NCI-H1694 (cell line): ENCODE measurements at regions not wholly inside any gene's neighbourhood (a gene's known extent, or its start where the extent isn't known, plus 50 kb on each side); places are given as distances from the start of the nearest gene placed in this dataset.
"Not testable (repeated sequence)": the region's sequence is repeated elsewhere in the genome, so short reads cannot be mapped to it uniquely, and the experiment has no call there.

Experiments
- DNase-seq: peaks from one replicate; lab custom pipeline; 2025; lab: John Stamatoyannopoulos, UW

DNA sequence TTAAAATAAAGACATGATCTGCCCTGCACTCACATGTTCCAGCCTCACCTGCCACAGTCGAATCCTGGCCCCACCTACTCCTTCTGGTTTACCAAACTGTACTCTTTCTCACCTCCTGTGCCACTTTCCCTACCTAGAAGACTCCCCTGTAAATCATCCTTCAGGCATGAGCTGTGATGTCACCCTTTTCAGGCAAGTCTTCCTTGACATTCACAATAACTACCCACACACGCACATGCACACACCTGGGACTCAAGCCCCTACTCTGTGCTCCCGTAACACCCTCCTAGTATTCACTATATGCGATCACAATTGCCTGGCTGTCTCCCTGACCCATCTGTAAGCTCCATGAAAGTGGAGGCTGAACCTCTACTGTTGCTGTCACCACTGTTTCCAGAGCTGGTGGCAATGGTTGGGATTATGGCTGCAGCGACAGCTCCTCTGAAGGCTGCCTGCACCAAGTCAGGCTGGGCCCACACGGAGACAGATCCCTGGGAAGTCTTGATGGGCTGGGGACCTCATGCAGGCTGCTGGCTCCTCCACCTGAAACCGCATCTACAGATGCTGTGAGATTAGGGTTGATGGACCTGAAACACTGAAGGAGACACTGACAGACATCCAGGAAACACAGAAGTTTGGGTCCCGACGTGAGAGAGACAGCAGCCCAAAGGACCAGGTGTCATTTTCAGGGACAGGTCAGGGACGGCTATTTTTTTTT, 611.1 kb downstream of the UQCRFS1 start:
- no peak for DNase-seq

GRCh38 chr19:28598861-28599260, 614.1 kb downstream of the UQCRFS1 start:
- DNase-seq = no peak

DNA sequence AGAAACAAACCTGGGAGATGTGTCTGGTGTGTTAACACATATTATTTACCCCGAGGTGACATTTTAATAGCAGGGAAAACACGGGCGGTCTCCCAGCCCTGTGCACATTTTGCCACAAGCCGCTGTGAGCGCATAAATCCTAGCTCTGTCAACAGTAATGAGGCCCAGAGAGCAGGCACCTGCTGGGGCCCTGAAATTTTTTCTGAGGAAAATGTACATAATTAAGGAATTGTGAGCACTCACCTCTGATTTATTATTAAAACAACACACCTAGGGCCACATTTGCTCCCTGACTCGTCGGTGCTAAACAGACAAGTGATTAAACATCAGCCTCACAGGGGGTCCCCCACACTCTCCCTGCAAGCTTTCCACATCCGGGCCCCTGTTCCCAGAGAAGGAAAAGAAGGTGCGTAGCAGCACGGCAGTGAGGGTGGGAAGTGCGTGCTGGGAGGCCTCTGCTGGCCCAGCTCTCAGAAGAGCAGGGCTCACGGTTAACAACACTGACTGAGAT, 616.3 kb downstream of the UQCRFS1 start:
- DNase-seq = no peak

DNA sequence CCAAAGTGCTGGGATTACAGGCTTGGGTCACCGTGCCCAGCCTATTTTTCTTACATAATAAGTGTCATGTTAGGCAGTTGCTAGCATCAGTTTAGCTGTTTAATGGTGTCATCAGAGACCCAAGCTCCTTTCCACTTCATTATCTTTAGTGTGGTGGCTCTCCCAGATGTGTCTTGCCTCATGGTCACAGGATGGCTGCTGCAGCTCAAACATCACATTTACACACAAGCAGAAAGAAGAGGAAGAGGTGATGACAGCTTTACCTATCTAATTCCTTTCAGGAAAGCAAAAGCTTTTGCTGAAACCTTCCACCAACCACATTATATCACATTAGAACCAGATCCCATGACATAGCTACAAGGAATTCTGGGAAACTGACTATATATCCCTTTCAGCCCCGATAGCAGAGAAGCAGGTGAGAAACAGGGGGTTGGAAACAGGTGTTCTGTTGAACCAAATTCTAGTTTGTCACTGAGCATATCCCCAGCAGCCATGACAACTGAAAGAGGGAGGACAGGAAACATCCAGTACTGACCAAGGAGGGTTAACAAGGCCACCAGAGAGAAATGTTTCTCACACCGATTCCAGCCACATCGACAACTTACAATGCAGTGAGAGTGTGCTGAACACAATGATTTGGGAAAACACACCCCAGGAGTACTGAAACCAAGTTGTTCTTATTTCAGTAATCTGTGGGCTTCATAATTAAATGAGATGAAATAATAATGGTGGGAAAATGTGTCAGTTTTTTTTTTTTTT, 617.0 kb downstream of the UQCRFS1 start:
- DNase-seq = no peak

DNA sequence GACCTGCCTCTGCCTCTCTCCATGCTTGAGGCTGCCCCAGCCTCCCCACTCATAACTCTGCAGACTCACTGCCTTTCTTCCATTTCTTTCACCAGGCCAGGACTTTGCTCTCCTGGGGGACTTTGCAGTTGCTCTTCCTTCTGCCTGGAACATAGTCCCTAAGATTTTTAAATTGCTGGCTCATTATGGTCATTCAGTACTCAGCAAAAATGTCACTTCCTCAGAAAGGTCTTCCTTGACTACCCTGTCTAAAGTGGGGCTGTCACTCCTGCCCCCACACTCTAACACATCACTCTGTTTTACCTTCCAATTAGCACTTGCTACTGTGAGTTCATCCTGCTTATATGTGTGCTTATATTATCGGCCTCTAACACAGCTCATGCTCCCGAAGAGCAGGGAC, 618.2 kb downstream of the UQCRFS1 start:
- DNase-seq = no peak

DNA sequence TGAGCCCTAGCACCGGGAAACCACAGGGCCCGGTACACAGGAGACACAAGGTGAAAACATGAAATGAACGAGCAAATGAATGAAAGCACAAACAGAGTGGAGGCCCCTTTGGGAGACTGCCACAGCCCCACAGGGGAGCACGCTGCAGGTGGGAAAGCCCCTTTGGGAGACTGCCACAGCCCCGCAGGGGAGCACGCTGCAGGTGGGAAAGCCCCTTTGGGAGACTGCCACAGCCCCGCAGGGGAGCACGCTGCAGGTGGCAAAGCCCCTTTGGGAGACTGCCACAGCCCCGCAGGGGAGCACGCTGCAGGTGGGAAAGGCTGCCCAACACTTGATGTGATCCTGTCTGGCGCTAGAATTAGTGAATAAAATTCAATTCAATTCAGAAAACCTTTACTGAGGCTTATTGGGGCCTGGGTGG, 623.0 kb downstream of the UQCRFS1 start:
- DNase-seq = not testable (repeated sequence)

- DNase-seq = no peak
Measured at GRCh38 chr19:28586474-28586873, 626.5 kb downstream of the UQCRFS1 start.

DNA sequence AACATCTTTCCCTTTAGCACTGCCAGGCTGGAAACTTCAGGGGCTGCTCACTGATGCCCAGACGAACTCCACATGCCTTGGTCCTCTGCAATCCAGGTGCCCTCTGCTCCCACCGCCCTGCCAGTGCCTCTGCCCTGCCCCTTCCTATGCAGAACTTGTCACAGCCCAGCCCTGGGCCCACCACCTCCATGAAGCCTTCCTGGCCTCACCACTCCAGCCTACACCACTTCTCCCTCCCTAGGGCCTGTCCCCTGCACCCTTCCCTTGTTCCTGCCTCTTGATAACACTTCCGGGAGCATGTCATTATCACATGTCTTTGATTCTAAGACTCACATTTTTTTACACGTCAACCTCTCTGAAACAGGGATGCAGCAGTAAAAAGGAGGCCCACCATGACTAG, 627.2 kb downstream of the UQCRFS1 start:
- DNase-seq = no peak

- DNase-seq = no peak
Measured at GRCh38 chr19:28583713-28584112, 629.2 kb downstream of the UQCRFS1 start.

GRCh38 chr19:28583242-28583641, 629.7 kb downstream of the UQCRFS1 start:
- DNase-seq = no peak

DNA sequence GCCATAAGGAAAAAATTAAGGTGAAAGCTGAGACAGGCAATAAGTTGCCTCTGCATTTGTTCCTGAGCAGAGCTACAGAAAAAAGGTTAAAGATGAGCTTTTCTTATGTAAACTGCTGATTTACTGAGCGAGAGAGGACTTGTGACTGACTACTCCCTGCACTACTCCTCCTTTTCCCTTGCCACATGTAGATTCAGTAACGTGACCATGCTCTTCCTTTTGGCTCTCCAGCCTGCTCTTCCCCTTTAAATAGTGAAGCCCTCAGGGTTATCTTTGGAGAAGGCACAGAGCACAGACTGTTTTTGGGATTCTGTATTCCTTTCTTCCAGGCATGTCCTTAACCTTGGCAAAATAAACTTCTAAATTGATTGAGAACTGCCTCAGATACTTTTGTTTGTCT, 630.2 kb downstream of the UQCRFS1 start:
- DNase-seq = no peak

DNA sequence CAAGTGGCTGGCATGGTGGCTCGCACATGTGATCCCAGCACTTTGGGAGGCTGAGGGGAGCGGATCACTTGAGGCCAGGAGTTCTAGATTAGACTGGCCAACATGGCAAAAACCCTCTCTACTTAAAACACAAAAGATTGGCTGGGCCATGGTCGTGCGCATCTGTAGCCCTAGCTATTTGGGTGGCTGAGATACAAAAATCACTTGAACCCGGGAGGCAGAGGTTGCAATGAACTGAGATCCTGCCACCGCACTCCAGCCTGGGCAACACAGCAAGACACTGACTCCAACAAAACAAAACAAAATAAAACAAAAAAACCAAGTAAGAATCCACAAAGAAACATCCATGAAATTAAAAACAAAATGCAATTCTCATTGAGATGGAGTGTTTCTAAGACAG, 630.6 kb downstream of the UQCRFS1 start:
- no peak for DNase-seq

- DNase-seq = no peak
Measured at GRCh38 chr19:28581468-28581770, 631.5 kb downstream of the UQCRFS1 start.

DNA sequence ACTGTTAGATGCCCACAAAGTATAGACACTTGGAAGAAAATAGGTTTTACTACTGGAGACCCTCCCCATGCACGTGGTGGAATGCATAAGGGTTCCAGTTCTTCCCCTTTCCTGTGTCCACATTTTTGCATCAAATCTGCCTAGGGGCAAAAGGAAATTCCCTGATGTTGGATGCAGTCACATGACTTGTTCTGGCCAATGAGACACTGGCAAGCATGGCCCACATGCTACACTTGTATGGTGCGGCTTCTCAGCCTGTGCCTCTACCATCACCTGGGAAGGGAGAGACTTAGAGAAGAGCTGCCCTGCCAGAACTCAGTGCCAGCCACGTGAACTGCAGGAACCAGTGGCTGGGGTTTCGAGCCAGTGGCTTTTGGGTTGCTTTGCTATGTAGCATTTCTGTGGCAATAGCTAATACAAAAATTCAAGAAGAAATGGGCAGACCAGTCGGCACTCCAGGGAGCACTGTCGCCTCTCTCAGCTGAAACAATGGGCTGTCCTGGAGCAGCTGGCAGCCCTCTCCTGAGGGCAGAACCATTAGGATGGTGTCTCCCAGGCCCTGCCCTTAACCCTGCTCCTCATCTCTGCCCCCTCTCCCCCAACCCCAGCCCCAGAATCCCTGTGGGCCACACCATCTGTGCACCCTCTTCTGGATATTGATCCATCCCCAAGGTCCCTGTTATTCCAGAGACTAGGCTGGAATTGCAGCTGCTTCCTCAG, 634.0 kb downstream of the UQCRFS1 start:
- DNase-seq = no peak

DNA sequence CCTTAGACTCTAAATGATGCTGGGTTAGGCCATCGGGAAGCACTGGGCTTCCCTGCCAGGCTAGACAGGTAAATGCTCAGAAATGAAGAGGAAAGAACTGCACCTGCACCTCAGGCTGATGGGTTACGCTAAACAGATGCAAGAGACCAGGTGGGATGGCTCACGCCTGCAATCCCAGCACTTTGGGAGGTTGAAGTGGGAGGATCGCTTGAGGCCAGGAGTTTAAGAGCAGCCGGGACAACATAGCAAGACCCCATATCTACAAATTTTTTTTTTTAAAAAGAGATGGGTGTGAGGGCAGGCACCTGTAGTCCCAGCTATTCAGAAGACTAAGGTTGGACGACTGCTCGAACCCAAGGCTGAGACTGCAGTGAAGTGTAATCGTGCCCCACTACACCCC, 634.7 kb downstream of the UQCRFS1 start:
- no peak for DNase-seq

DNA sequence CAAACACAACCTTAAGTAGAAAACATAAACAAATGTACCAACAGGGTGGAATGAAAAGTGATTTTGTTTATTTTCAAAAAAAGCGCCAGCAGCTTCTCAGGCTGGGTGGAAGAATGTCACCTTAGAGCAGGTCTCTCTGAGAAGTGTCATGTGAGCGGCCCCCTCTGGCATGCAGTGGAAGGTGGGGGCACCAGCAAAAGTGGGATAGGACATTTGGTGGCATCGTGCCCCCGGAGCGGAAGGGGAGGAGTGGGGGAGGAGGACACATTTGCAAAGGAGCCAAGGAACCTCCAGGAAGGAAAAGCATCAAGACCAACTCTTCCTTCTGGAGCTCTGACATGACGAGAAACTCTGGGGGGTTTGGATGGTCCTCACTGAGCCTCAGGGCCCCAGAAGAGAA, 635.3 kb downstream of the UQCRFS1 start:
- DNase-seq = no peak

DNA sequence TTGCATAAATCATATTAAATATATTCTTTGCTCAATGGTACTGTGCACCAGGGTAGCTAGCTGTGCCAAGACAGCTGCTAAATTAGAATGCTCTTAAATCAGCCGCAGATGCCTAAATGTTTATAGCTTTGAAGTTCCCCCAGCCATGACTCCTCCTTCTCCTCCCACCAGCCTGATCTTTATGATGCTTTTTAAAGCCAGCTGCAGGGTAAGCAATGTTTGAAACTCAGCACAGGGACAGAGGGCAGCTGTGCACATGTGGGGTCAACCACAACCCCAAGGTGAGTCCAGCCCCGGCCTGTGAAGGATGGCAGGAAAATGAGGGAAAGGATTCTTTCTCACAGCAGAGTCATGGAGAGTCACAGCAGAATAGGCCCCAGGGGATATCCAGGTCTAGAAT, 635.7 kb downstream of the UQCRFS1 start:
- no peak for DNase-seq

- no peak for DNase-seq
Measured at GRCh38 chr19:28575816-28576215, 637.1 kb downstream of the UQCRFS1 start.

DNA sequence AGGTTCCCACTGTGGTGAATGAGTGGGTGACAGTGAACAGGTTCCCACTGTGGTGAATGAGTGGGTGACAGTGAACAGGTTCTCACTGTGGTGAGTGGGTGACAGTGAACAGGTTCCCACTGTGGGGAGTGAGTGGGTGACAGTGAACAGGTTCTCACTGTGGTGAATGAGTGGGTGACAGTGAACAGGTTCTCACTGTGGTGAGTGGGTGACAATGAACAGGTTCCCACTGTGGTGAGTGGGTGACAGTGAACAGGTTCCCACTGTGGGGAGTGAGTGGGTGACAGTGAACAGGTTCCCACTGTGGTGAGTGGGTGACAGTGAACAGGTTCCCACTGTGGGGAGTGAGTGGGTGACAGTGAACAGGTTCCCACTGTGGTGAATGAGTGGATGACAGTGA, 637.6 kb downstream of the UQCRFS1 start:
- DNase-seq = not testable (repeated sequence)

DNA sequence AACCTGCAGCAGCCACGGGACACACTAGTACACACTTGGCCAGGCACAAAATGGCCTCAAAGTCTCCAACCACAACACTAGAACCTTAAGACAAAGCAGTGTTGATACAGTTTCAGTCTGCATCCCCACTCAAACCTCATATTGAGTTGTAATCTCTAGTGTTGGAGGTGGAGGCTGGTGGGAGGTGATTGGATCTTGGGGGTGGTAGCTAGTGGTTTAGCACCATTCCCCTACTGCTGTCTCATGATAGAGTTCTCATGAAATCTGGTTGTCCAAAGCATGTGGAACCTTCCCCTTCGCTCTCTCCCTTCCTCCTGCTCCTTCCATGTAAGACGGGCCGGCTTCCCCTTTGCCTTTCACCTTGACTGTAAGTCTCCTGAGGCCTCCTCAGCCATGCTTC, 638.7 kb downstream of the UQCRFS1 start:
- DNase-seq = no peak

DNA sequence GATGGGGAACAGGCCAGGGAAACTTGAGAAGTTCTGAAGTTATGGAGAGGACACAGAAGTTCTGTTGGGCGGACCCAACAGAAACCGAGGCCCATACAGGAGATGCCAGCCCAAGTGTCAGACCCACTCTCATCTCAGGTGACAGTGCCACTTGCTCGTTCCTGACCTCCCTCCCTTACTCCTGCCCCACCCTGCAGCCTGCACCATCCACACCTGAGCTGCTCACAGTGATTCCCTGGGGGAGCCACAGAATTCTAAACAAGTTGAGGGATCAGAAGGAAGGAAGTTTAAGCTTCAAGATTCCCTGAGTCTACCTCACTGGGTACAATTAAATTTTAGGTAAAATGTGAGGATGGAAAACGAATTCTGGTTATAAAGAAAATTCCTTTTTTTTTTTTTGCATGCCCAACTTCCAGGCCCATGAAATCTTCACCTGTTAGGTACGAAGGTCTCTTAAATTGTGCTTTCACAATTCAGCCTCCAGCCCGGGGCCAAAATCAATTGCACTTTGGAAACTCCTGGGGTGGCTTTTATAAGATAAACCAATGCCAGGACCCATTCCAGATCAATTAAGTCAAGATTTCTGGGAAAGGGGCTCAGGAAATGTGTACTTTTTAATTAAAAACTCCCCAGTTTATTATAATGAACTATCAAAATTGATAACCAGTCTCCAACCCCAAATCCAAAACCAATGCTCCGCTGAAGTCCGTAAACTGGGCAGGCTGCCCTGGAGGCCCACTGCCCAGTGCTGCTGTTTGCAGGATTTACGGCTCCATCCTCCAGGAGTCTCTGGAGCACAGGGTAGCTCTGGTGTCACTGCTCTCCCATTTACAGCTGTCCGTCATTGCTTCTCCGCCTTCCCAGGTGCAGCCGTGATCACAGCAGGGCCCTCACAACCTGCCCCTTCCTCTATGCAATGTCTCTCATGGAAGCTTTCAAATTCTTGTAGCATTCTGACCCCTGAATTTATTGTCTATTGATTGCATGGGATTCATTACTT, 643.5 kb downstream of the UQCRFS1 start:
- DNase-seq = no peak

GRCh38 chr19:28567834-28568233, 645.1 kb downstream of the UQCRFS1 start:
- DNase-seq = no peak
